ENCODE measurements at regions not wholly inside any gene's neighbourhood (a gene's known extent, or its start where the extent isn't known, plus 50 kb on each side); places are given as distances from the start of the nearest gene placed in this dataset.

- Mint-ChIP-seq H3K4me3 (no peak overlapping the region), H3K36me3 (ENCODE audit: low read depth) (no peaks in the 10 kb centered on the region), H3K9me3 (no peaks in the 10 kb centered on the region), H3K27ac (no peak overlapping the region), H3K4me1 (peaks cover 27% of the 10 kb centered on the region), H3K27me3 (ENCODE audit: insufficient read depth) (no peaks in the 10 kb centered on the region)
- WGBS, 2 experiments (ENCODE audit: insufficient coverage in 1 of 2, insufficient read length in 1 of 2) = 65 to 79% methylated on average over 5 to 8 of the region's 8 CpGs
- no peak overlapping the region for H3K27ac ChIP-seq (ENCODE audit: low read depth, low read length)
- no peaks in the 10 kb centered on the region for H3K27me3 ChIP-seq (ENCODE audit: control insufficient read depth, insufficient read depth, low read length, poor library complexity, severe bottlenecking)
- no peak for TF ChIP-seq CTCF (conservative IDR thresholded peaks at IDR 0.05)
- H3K4me1 ChIP-seq (ENCODE audit: control insufficient read depth, insufficient read depth, low read length) = peaks cover 16% of the 10 kb centered on the region
- no peak overlapping the region for H3K9ac ChIP-seq (ENCODE audit: extremely low read depth, low read length, poor library complexity, severe bottlenecking)
- H3K4me3 ChIP-seq (ENCODE audit: low read length) = no peak overlapping the region
- H3K9me3 ChIP-seq (ENCODE audit: control insufficient read depth, low read length) = no peaks in the 10 kb centered on the region
- H3K36me3 ChIP-seq (ENCODE audit: control insufficient read depth, insufficient read depth, low read length) = no peaks in the 10 kb centered on the region
- DNase-seq = no peak
Measured at GRCh38 chr5:68419637-68420452, 204.3 kb downstream of the PIK3R1 start.

GRCh38 chr5:68420476-68421344 lies 205.2 kb downstream of the PIK3R1 start:
- H3K36me3 ChIP-seq (ENCODE audit: control insufficient read depth, insufficient read depth, low read length) = no peaks in the 10 kb centered on the region
- H3K4me3 ChIP-seq (ENCODE audit: low read length) = no peak overlapping the region
- no peak overlapping the region for H3K9ac ChIP-seq (ENCODE audit: extremely low read depth, low read length, poor library complexity, severe bottlenecking)
- H3K9me3 Mint-ChIP-seq = no peaks in the 10 kb centered on the region
- H3K27me3 ChIP-seq (ENCODE audit: control insufficient read depth, insufficient read depth, low read length, poor library complexity, severe bottlenecking) = no peaks in the 10 kb centered on the region
- H3K4me1 ChIP-seq (ENCODE audit: control insufficient read depth, insufficient read depth, low read length) = peaks cover 12% of the 10 kb centered on the region
- TF ChIP-seq CTCF (conservative IDR thresholded peaks at IDR 0.05) = no peak
- H3K27ac Mint-ChIP-seq = no peak overlapping the region
- WGBS, 2 experiments (ENCODE audit: insufficient coverage in 1 of 2, insufficient read length in 1 of 2) = 93 to 100% methylated on average over 5 to 10 of the region's 10 CpGs
- no peak overlapping the region for H3K27ac ChIP-seq (ENCODE audit: low read depth, low read length)
- H3K36me3 Mint-ChIP-seq (ENCODE audit: low read depth) = no peaks in the 10 kb centered on the region
- no peak overlapping the region for H3K4me3 Mint-ChIP-seq
- H3K4me1 Mint-ChIP-seq = peaks cover 22% of the 10 kb centered on the region
- DNase-seq = no peak
- H3K27me3 Mint-ChIP-seq (ENCODE audit: insufficient read depth) = no peaks in the 10 kb centered on the region
- H3K9me3 ChIP-seq (ENCODE audit: control insufficient read depth, low read length) = no peaks in the 10 kb centered on the region

- no peak overlapping the region for H3K27ac Mint-ChIP-seq
- H3K9me3 Mint-ChIP-seq = no peaks in the 10 kb centered on the region
- no peaks in the 10 kb centered on the region for H3K27me3 Mint-ChIP-seq (ENCODE audit: insufficient read depth)
- peaks cover 12% of the 10 kb centered on the region for H3K4me1 ChIP-seq (ENCODE audit: control insufficient read depth, insufficient read depth, low read length)
- H3K9ac ChIP-seq (ENCODE audit: extremely low read depth, low read length, poor library complexity, severe bottlenecking) = no peak overlapping the region
- H3K36me3 Mint-ChIP-seq (ENCODE audit: low read depth) = no peaks in the 10 kb centered on the region
- WGBS, 2 experiments (ENCODE audit: insufficient coverage in 1 of 2, insufficient read length in 1 of 2) = 93 to 98% methylated on average over 8 to 9 of the region's 9 CpGs
- no peak overlapping the region for H3K27ac ChIP-seq (ENCODE audit: low read depth, low read length)
- H3K27me3 ChIP-seq (ENCODE audit: control insufficient read depth, insufficient read depth, low read length, poor library complexity, severe bottlenecking) = no peaks in the 10 kb centered on the region
- H3K4me1 Mint-ChIP-seq = peaks cover 22% of the 10 kb centered on the region
- no peaks in the 10 kb centered on the region for H3K36me3 ChIP-seq (ENCODE audit: control insufficient read depth, insufficient read depth, low read length)
- H3K4me3 ChIP-seq (ENCODE audit: low read length) = no peak overlapping the region
- DNase-seq = no peak
- no peak overlapping the region for H3K4me3 Mint-ChIP-seq
- H3K9me3 ChIP-seq (ENCODE audit: control insufficient read depth, low read length) = no peaks in the 10 kb centered on the region
- TF ChIP-seq CTCF (conservative IDR thresholded peaks at IDR 0.05) = no peak
Measured at GRCh38 chr5:68421485-68422220, 206.1 kb downstream of the PIK3R1 start.
